AG10803 (cell line): ENCODE measurements at regions not wholly inside any gene's neighbourhood (a gene's known extent, or its start where the extent isn't known, plus 50 kb on each side); places are given as distances from the start of the nearest gene placed in this dataset.
"Not testable (repeated sequence)": the region's sequence is repeated elsewhere in the genome, so short reads cannot be mapped to it uniquely, and the experiment has no call there.

Source experiments
- DNase-seq: peaks from one replicate; pipeline ENCODE4 v3.0.0; 2010; ENCODE audit warnings: low read depth
- H3K4me3 ChIP-seq: 2 replicates; pipeline ENCODE4 v1.5.1; 2011; ENCODE audit warnings: mild to moderate bottlenecking, low read length, control low read depth
- CTCF ChIP-seq: conservative IDR thresholded peaks from 2 replicates; pipeline ENCODE4 v1.5.1; 2011; ENCODE audit warnings: mild to moderate bottlenecking, low read length, control low read depth, inconsistent platforms

- no peak for TF ChIP-seq CTCF
- no peak overlapping the region for H3K4me3 ChIP-seq
- no peak for DNase-seq
Observed at GRCh38 chr6:69489970-69490369, 306.8 kb downstream of the LMBRD1 start.

GRCh38 chr6:69487688-69488087, 309.1 kb downstream of the LMBRD1 start:
- no peak for DNase-seq
- TF ChIP-seq CTCF: 0 out of 2 replicates have a peak, but pooled peaks have one; percentile 9
- H3K4me3 ChIP-seq: no peak overlapping the region

- no peak for TF ChIP-seq CTCF
- DNase-seq: no peak
- no peak overlapping the region for H3K4me3 ChIP-seq
Observed at GRCh38 chr6:69466979-69467570, 329.7 kb downstream of the LMBRD1 start.

- no peak overlapping the region for H3K4me3 ChIP-seq
- TF ChIP-seq CTCF: no peak
- DNase-seq: no peak
Observed at GRCh38 chr6:69465866-69466265, 330.9 kb downstream of the LMBRD1 start.

GRCh38 chr6:69456086-69456485, 340.7 kb downstream of the LMBRD1 start:
- no peak overlapping the region for H3K4me3 ChIP-seq
- no peak for DNase-seq

GRCh38 chr6:69454619-69455018, 342.2 kb downstream of the LMBRD1 start:
- DNase-seq, H3K4me3 ChIP-seq: not testable (repeated sequence)

More at GRCh38 chr6:69456086-69456485, 340.7 kb downstream of the LMBRD1 start:
- no peak for TF ChIP-seq CTCF

GRCh38 chr6:69450493-69450892, 346.3 kb downstream of the LMBRD1 start:
- not testable (repeated sequence) for H3K4me3 ChIP-seq, DNase-seq

GRCh38 chr6:69449887-69450286, 346.9 kb downstream of the LMBRD1 start:
- no peak overlapping the region for H3K4me3 ChIP-seq
- TF ChIP-seq CTCF: no peak
- DNase-seq: no peak
